ENCODE measurements at regions not wholly inside any gene's neighbourhood (a gene's known extent, or its start where the extent isn't known, plus 50 kb on each side); places are given as distances from the start of the nearest gene placed in this dataset.

DNA sequence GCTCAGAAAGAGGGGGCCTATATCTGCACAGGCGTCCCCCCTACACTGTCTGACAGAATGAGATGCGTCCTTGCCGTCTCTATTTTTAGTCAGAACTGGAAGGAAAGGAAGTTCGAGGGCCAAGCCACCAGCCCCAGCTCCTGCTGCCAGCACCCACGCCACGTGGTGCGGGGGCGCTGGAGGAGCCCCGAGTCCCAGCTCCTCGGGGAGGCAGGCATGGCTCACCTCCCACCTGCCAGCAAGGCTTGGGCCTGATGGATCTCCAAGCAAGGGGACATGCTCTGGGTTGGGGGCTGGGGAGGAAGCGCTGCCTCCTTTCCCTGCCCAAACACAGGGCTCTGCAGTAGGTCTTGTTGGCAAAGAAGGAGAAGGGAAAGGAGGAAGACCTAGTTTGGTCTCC lies 80.3 kb upstream of the ARAP3 start:
- CTCF ChIA-PET, result no interaction called here
- H3K9me3 Mint-ChIP-seq (ENCODE audit: insufficient read depth), result no peaks in the 10 kb centered on the region
- WGBS (ENCODE audit: insufficient coverage), result 31% methylated on average over 11 of the region's 11 CpGs

DNA sequence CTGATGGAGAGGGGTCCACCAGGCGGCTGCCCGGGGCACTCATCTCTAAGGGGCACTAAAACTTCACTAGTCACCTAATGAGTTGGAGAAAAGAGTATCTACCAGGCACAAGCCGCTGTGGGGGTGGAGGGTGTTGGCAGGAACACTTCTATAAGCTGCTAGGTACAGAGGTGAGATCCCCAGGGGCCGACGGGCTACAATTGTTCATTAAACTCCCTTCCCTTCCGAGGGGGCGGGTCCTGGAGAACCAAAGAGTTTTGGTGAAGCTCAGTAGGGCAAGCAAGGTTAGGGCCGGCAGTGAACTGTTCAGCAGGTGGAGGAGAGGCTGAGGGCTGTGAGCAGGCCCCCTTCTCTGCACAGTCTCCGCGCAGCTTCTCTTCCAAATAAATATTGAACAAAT lies 78.7 kb upstream of the ARAP3 start:
- peaks cover 0 to 16% (median 0%) of the 10 kb centered on the region in 3 donors for H3K9me3 ChIP-seq (ENCODE audit: control extremely low read depth in 1 of 3, control insufficient read depth in 2 of 3, insufficient read depth in 1 of 3, low read length in 2 of 3)
- H3K9ac ChIP-seq (ENCODE audit: low read length), result no peak overlapping the region
- no CpG with 5 or more reads among the region's 10 CpGs for WGBS (ENCODE audit: insufficient coverage)
- no peak for DNase-seq
- H3K27me3 ChIP-seq (replicated peaks in 1 of 4; ENCODE audit: control extremely low read depth in 1 of 4, control insufficient read depth in 3 of 4, insufficient read depth in 4 of 4, low read length in 3 of 4), result peaks cover 0 to 68% (median 10%) of the 10 kb centered on the region in 4 experiments
- no peak overlapping the region for H3K4me3 ChIP-seq (ENCODE audit: control extremely low read depth in 1 of 5, extremely low read depth in 1 of 5, insufficient read depth in 1 of 5, low read depth in 2 of 5, low read length in 4 of 5)
- Mint-ChIP-seq H3K27me3 (peaks cover 59% of the 10 kb centered on the region), H3K9me3 (ENCODE audit: insufficient read depth) (no peaks in the 10 kb centered on the region), H3K27ac (no peak overlapping the region), H3K4me1 (no peaks in the 10 kb centered on the region), H3K4me3 (no peak overlapping the region)
- intact Hi-C loops (cut with micrococcal nuclease), result no loop called here
- ChIA-PET CTCF (no interaction called here), POLR2A (no interaction called here)
- no peaks in the 10 kb centered on the region for H3K79me2 ChIP-seq (ENCODE audit: control insufficient read depth, insufficient read depth, low read length)
- TF ChIP-seq, protein P1, sequence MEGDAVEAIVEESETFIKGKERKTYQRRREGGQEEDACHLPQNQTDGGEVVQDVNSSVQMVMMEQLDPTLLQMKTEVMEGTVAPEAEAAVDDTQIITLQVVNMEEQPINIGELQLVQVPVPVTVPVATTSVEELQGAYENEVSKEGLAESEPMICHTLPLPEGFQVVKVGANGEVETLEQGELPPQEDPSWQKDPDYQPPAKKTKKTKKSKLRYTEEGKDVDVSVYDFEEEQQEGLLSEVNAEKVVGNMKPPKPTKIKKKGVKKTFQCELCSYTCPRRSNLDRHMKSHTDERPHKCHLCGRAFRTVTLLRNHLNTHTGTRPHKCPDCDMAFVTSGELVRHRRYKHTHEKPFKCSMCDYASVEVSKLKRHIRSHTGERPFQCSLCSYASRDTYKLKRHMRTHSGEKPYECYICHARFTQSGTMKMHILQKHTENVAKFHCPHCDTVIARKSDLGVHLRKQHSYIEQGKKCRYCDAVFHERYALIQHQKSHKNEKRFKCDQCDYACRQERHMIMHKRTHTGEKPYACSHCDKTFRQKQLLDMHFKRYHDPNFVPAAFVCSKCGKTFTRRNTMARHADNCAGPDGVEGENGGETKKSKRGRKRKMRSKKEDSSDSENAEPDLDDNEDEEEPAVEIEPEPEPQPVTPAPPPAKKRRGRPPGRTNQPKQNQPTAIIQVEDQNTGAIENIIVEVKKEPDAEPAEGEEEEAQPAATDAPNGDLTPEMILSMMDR (IDR thresholded peaks at IDR 0.05), result no peak
- TF ChIP-seq EZH2 (IDR thresholded peaks at IDR 0.05; ENCODE audit: borderline replicate concordance, insufficient read depth, low read depth, low read length, poor library complexity, severe bottlenecking), result no peak
- H3K4me1 ChIP-seq (ENCODE audit: control insufficient read depth in 2 of 2, insufficient read depth in 2 of 2, low read length in 2 of 2), result no peaks in the 10 kb centered on the region
- H3K36me3 ChIP-seq (replicated peaks in 1 of 2; ENCODE audit: control extremely low read depth in 1 of 2, control insufficient read depth in 1 of 2, extremely low read depth in 1 of 2, insufficient read depth in 2 of 2, low read length in 1 of 2), result no peaks in the 10 kb centered on the region
- no peaks in the 10 kb centered on the region for H4K20me1 ChIP-seq (ENCODE audit: control insufficient read depth, insufficient read depth, low read length, poor library complexity, severe bottlenecking)
- no peak for ATAC-seq (ENCODE audit: low read depth)
- no peak overlapping the region for H3K4me2 ChIP-seq (replicated peaks; ENCODE audit: low read depth, low read length, poor library complexity, severe bottlenecking)
- no peak overlapping the region for H3K27ac ChIP-seq (ENCODE audit: low read length in 2 of 2)
- H2AFZ ChIP-seq (ENCODE audit: insufficient read depth, low read depth, low read length, poor library complexity, severe bottlenecking), result no peak overlapping the region

More for the DNA sequence above, 80.3 kb upstream of the ARAP3 start:
- intact Hi-C loops (cut with micrococcal nuclease), result no loop called here
- no peak overlapping the region for H3K27ac Mint-ChIP-seq
- Histone ChIP-seq H3K4me2 (replicated peaks; ENCODE audit: low read depth, low read length, poor library complexity, severe bottlenecking) (no peak overlapping the region), H2AFZ (ENCODE audit: insufficient read depth, low read depth, low read length, poor library complexity, severe bottlenecking) (no peak overlapping the region), H3K27ac (ENCODE audit: low read length in 2 of 2) (no peak overlapping the region), H3K36me3 (replicated peaks in 1 of 2; ENCODE audit: control extremely low read depth in 1 of 2, control insufficient read depth in 1 of 2, extremely low read depth in 1 of 2, insufficient read depth in 2 of 2, low read length in 1 of 2) (no peaks in the 10 kb centered on the region), H4K20me1 (ENCODE audit: control insufficient read depth, insufficient read depth, low read length, poor library complexity, severe bottlenecking) (no peaks in the 10 kb centered on the region), H3K27me3 (replicated peaks in 1 of 4; ENCODE audit: control extremely low read depth in 1 of 4, control insufficient read depth in 3 of 4, insufficient read depth in 4 of 4, low read length in 3 of 4) (peaks cover 0 to 55% (median 8%) of the 10 kb centered on the region in 4 experiments), H3K4me1 (ENCODE audit: control insufficient read depth in 2 of 2, insufficient read depth in 2 of 2, low read length in 2 of 2) (no peaks in the 10 kb centered on the region), H3K9ac (ENCODE audit: low read length) (no peak overlapping the region), H3K79me2 (ENCODE audit: control insufficient read depth, insufficient read depth, low read length) (no peaks in the 10 kb centered on the region), H3K4me3 (ENCODE audit: control extremely low read depth in 1 of 5, extremely low read depth in 1 of 5, insufficient read depth in 1 of 5, low read depth in 2 of 5, low read length in 4 of 5) (no peak overlapping the region), H3K9me3 (ENCODE audit: control extremely low read depth in 1 of 3, control insufficient read depth in 2 of 3, insufficient read depth in 1 of 3, low read length in 2 of 3) (peaks cover 0 to 15% (median 0%) of the 10 kb centered on the region in 3 donors)
- no peak for ATAC-seq (ENCODE audit: low read depth)
- TF ChIP-seq, protein P1 (IDR thresholded peaks at IDR 0.05), result no peak
- no peak for TF ChIP-seq EZH2 (IDR thresholded peaks at IDR 0.05; ENCODE audit: borderline replicate concordance, insufficient read depth, low read depth, low read length, poor library complexity, severe bottlenecking)
- H3K4me3 Mint-ChIP-seq, result no peak overlapping the region
- H3K27me3 Mint-ChIP-seq, result peaks cover 43% of the 10 kb centered on the region
- H3K4me1 Mint-ChIP-seq, result no peaks in the 10 kb centered on the region
- POLR2A ChIA-PET, result no interaction called here
- DNase-seq, result no peak

Data from B cell (primary cell).